ENCODE measurements at regions not wholly inside any gene's neighbourhood (a gene's known extent, or its start where the extent isn't known, plus 50 kb on each side); places are given as distances from the start of the nearest gene placed in this dataset.

DNA sequence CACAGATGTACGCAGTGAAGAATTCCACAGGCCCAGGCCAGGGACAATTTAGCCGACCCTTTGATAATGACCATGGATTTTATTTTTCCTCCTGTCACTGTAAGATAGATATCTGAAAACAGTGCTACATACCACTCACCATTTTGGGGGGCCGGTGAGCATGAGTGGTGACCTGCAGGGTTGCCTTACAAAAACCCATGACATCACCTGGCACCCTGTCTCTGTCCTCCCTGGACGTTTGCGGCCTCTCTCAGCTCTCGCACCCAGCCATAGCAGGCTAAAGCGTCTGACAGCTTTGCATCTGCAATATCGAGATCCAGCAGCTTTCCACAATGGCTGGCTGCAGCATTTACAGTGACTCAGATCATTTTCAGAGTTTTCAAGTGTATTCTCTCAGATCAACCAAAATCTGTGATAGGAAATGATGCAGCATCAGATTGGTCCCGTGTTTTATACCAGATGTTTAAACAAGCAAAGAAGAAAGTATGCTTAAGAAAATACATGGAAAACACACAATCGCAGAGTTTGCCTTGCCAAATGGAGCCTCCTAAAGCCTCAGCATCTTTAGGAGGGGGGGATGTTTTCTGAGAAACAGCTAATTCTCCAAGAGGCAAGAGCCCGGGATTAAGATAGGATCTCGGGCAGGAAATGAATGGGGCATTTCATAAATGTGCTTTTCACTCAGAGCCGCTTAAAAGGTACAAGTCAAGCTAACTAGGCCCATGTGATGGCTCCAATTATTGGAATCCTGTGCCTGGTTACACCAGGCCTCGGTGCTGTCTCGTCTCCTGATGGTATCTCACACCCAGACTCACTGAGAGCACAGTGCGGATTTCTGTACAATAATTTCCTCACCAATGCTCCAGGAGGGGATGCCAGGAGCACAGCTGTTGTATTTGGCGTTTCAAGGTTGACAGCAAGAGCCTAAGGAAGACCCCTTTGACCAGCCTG is 257.3 kb downstream of the XXYLT1 start:
- no peak overlapping the region for H3K27ac ChIP-seq
- no peak for TF ChIP-seq ZFX (IDR thresholded peaks at IDR 0.05)
- TF ChIP-seq, protein P1, sequence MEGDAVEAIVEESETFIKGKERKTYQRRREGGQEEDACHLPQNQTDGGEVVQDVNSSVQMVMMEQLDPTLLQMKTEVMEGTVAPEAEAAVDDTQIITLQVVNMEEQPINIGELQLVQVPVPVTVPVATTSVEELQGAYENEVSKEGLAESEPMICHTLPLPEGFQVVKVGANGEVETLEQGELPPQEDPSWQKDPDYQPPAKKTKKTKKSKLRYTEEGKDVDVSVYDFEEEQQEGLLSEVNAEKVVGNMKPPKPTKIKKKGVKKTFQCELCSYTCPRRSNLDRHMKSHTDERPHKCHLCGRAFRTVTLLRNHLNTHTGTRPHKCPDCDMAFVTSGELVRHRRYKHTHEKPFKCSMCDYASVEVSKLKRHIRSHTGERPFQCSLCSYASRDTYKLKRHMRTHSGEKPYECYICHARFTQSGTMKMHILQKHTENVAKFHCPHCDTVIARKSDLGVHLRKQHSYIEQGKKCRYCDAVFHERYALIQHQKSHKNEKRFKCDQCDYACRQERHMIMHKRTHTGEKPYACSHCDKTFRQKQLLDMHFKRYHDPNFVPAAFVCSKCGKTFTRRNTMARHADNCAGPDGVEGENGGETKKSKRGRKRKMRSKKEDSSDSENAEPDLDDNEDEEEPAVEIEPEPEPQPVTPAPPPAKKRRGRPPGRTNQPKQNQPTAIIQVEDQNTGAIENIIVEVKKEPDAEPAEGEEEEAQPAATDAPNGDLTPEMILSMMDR (conservative IDR thresholded peaks at IDR 0.05), result no peak

DNA sequence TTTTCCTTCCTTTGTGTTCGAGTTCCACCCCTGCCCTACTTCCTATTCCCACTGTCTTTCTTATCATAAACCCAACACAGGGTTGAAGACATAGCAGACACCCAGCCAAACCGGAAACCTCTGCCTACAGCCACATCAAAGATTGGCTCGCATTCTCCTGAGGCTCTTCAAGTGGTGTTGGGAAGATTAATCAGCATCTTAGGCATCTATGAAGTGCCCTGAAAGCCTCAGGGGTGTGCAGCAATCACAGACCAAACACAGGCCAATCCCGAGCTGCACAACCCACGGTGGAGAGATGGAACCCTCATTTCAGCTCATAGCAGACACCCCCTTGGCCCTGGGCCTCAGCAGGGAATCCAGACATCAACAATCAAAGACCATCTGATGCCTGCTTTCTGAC is 255.9 kb downstream of the XXYLT1 start:
- H3K27ac ChIP-seq, result no peak overlapping the region
- no peak for TF ChIP-seq ZFX (IDR thresholded peaks at IDR 0.05)

GRCh38 chr3:195017151-195017550 is 253.8 kb downstream of the XXYLT1 start:
- TF ChIP-seq, protein P1 (conservative IDR thresholded peaks at IDR 0.05), result no peak
- TF ChIP-seq ZFX (IDR thresholded peaks at IDR 0.05), result no peak
- no peak overlapping the region for H3K27ac ChIP-seq

Data from C4-2B (cell line).